NCI-H2029 (cell line): ENCODE measurements at regions not wholly inside any gene's neighbourhood (a gene's known extent, or its start where the extent isn't known, plus 50 kb on each side); places are given as distances from the start of the nearest gene placed in this dataset.
A peak's percentile ranks its signal among the peaks of the same experiment; 100 is the strongest.
"Not testable (repeated sequence)": the region's sequence is repeated elsewhere in the genome, so short reads cannot be mapped to it uniquely, and the experiment has no call there.

Experiments used
- DNase-seq: peaks from one replicate; lab custom pipeline; 2025; lab: John Stamatoyannopoulos, UW

GRCh38 chr11:22065472-22065871 lies 127.4 kb upstream of the ANO5 start:
- no peak for DNase-seq

DNA sequence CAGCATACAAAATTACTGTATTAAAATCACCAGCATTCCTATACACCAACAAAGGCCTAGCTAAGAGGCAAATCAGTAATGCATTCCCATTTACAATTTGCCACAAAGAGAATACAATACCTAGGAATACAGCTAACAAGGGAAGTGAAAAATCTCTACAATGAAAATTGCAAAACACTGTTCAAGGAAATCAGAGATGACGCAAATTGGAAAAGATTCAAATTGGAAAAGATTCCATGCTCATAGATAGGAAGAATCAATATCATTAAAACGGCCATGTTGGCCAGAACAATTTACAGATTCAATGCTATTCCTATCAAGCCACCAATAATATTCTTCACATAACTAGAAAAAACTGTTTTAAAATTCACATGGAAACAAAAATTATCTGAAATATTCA lies 123.0 kb upstream of the ANO5 start:
- DNase-seq, result no peak

DNA sequence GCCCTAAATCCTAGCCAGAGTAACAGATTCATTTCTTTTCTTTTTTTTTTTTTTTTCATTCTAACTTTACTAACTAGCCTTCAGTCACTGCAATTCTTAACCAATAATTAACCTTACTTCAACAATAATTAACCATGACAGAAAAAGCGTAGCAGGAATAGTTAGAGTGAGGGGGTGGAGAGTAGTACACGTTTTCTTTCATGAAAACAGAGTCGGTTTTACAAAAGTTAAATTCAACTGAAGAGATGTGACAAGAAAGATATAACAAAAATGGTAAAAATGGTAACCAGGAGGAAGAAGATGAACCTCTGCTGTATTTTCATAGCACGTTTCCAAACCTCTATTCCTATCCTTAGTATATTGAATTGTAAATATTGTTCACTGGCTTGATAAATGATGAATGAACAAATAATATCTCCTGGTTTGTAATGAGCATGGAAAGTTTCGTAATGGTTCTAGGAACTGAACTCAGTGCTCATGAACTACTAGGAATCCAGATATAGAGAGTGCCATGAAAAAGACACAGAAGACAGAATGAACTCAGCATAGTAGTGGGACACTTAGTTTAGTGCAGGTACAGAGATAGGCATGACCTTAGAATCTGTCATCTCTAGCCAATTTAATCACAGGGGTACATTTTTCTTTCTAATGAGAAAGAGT lies 116.5 kb upstream of the ANO5 start:
- no peak for DNase-seq

GRCh38 chr11:22078063-22078462 lies 114.8 kb upstream of the ANO5 start:
- no peak for DNase-seq

GRCh38 chr11:22079133-22079872 lies 113.6 kb upstream of the ANO5 start:
- DNase-seq, result peak; percentile 18

- DNase-seq, result no peak
These were observed 110.7 kb upstream of the ANO5 start for GRCh38 chr11:22082178-22082577.

DNA sequence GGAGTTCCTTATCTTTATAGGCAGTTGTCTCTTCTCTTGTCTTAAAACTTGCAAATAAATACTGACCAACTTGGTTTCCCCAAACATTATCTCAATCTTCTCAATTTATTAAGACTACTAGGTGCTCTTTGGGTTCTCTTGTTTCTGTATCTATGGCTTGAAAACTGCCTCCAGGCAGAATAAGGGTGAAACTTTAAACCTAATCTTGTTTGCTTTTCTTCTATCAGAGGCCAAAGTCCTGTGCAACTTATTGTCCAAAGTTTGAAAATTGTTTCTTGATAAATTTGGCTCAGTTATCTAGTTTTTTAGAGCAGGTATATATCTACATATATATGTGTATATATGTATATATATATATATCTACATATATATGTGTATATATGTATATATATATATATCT lies 110.1 kb upstream of the ANO5 start:
- no peak for DNase-seq

DNA sequence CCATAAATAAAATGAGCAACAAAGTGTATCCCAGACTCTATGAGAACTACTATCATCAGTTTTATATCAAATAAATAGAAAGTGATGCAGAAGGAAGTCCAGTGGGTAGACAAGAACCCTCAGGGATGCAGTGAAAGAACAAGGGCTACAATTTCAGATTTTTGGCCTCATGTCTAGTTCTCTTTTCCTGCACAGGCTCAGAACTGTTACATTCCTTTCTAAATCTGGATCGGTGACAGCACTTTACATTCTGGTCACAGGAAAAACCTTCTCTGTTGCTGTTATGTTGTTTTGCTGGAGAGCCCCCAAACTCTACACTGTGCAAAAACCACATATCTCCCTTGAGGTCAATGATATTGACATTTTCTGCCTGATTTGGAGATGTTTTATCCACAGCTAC lies 108.8 kb upstream of the ANO5 start:
- DNase-seq, result no peak

DNA sequence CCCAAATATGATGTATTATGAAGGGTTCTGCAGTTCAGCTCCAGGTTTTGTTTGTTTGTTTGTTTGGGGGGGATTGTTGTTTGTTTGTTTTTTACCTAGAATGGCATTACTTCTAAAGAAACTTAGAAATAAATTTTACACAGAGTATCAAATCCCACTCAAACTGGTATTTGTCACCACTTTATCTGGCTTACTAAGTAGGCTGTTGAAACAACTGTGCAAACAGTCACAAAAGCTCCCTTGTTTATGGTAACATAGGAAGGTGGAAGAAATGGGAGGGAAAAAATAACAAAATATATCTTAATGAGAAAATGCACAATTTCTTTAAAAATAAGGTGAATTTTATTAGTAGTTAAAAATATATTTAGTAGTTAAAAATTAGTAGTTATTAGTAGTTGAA lies 108.3 kb upstream of the ANO5 start:
- DNase-seq, result no peak

GRCh38 chr11:22089609-22090008 lies 103.3 kb upstream of the ANO5 start:
- DNase-seq, result no peak

GRCh38 chr11:22106566-22106965 lies 86.3 kb upstream of the ANO5 start:
- DNase-seq, result no peak

DNA sequence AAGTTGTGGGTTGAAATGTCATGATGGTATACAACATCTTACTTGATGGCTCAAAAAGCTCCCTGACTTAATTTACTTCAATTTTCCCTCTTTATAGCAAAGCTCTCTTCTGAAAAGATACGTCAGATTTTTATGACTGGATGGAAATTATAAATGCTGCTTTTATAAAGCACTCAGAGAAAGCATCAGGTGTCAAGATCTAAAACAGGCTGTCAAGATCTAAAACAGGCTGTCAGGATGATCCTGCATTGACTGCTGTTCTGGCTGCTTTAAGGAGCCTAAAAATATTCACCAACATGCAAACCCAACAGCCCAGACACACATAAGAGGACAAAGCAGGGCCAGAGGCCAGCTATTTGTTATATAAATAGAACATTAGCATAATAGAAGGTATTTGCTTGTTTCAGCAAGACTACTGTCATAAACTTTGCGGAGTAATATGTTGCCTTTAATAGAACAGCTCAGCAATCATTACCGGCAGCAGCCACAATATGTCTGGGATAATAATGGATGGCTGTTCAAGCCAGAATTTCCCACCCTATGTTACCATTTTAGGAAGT lies 77.3 kb upstream of the ANO5 start:
- DNase-seq, result no peak

DNA sequence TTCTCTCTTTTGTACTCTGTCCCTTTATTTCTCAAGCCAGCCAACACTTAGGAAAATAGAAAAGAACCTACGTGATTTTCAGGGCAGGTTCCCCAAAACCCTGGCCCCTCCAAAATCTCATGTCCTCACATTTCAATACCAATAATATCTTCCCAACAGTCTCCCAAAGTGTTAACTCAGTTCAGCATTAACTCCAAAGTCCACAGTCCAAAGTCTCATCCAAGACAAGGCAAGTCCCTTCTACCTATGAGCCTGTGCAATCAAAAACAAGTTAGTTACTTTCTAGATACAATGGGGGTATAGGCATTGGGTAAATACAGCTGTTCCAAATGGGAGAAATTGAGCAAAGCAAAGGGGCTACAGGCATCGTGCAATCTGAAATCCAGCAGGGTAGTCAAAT lies 64.9 kb upstream of the ANO5 start:
- not testable (repeated sequence) for DNase-seq

- peak; percentile 17 for DNase-seq
These were observed 62.3 kb upstream of the ANO5 start for GRCh38 chr11:22130462-22131053.

- DNase-seq, result no peak
These were observed 59.1 kb upstream of the ANO5 start for GRCh38 chr11:22133776-22134175.

DNA sequence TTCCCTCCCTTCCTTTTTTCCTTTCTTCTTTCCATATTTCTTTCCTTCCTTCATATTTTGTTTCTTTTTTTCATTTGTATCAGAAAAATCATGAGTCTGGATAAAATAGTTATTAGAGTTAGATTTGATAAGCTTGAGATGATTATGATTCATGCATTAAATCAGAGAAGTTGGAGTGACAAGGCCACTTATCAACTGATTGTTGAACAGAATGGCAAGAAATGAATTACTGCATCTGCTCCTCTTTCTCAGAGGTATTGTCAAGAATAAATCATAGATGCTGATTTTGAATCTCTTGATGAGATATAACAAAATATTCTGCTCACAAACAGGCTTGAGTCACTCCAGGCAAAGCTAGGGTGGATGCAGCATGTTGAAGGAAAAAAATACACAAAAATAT lies 54.6 kb upstream of the ANO5 start:
- DNase-seq, result no peak
